T-cell (primary cell): ENCODE measurements at regions not wholly inside any gene's neighbourhood (a gene's known extent, or its start where the extent isn't known, plus 50 kb on each side); places are given as distances from the start of the nearest gene placed in this dataset.
A peak's percentile ranks its signal among the peaks of the same experiment; 100 is the strongest.

ENCODE experiments used
- ATAC-seq, 4 experiments: fragments of 200-7000 bp in 3 of 4; fragments of 150-1000 bp in 1 of 4; cut with Tn5 transposase; replicated peaks in 1 of 4; 1 replicate in 3 of 4; 2 replicates in 1 of 4; pipeline ENCODE4 v1.10.0; 2021; ENCODE audit warnings: moderate library complexity in 3 of 4, mild to moderate bottlenecking in 2 of 4, moderate number of reproducible peaks in 1 of 4
- CTCF ChIA-PET, 2 donors: fragments of 300-600 bp; sonication (Branson Sonifier 250); formaldehyde crosslinking; loops; one replicate each; lab custom pipeline; 2022; ENCODE audit warnings: antibody characterized with exemption in 2 of 2; lab: Charles Lee
- POLR2A ChIA-PET, 2 donors: fragments of 300-600 bp; sonication (Branson Sonifier 250); formaldehyde crosslinking; loops; one replicate each; lab custom pipeline; 2022; ENCODE audit warnings: antibody characterized with exemption in 2 of 2; lab: Charles Lee
- DNase-seq, 35 experiments: peaks; one replicate each; pipeline versions ENCODE4 v3.0.0 to v3.0.0-alpha.2; 2013 to 2023
- H3K27ac ChIP-seq: one replicate; pipeline ENCODE4 v1.5.1; 2013; ENCODE audit warnings: low read length
- H3K27me3 ChIP-seq, 2 experiments: replicated peaks in 1 of 2; 1 replicate in 1 of 2; 2 replicates in 1 of 2; pipeline versions ENCODE4 v1.6.1 to v1.7.0; 2013; ENCODE audit warnings: low read length in 1 of 2, mixed read lengths in 1 of 2; ENCODE audit not compliant: control insufficient read depth in 2 of 2, insufficient read depth in 2 of 2; ENCODE audit errors: extremely low read depth in 1 of 2
- H3K36me3 ChIP-seq, 2 donors: 1 replicate in 1 of 2; 2 replicates in 1 of 2; pipeline versions ENCODE4 v1.6.1 to v1.7.0; 2013; ENCODE audit warnings: low read length in 1 of 2; ENCODE audit not compliant: control insufficient read depth in 2 of 2, insufficient read depth in 1 of 2; ENCODE audit errors: extremely low read depth in 1 of 2
- H3K4me1 ChIP-seq, 2 experiments: 1 replicate in 1 of 2; 2 replicates in 1 of 2; pipeline versions ENCODE4 v1.6.1 to v1.7.0; 2013; ENCODE audit warnings: low read length in 2 of 2, mixed read lengths in 1 of 2; ENCODE audit not compliant: insufficient read depth in 2 of 2, control insufficient read depth in 1 of 2; ENCODE audit errors: extremely low read depth in 1 of 2
- H3K4me3 ChIP-seq, 2 donors: 1 replicate in 1 of 2; 2 replicates in 1 of 2; pipeline versions ENCODE4 v1.5.1 to v1.7.0; 2013; ENCODE audit warnings: mild to moderate bottlenecking in 2 of 2, low read length in 1 of 2, moderate library complexity in 1 of 2; ENCODE audit not compliant: control insufficient read depth in 1 of 2; ENCODE audit errors: extremely low read depth in 1 of 2
- H3K9me3 ChIP-seq: 2 replicates; pipeline ENCODE4 v1.7.0; 2013
- H3K27ac Mint-ChIP-seq, 2 donors: one replicate each; pipeline ENCODE4 v1.8.0; 2020 to 2021; ENCODE audit warnings: mild to moderate bottlenecking in 2 of 2, mixed read lengths in 2 of 2
- H3K27me3 Mint-ChIP-seq, 2 donors: one replicate each; pipeline ENCODE4 v1.8.0; 2021 to 2022; ENCODE audit warnings: mixed read lengths in 2 of 2
- H3K36me3 Mint-ChIP-seq: one replicate; pipeline ENCODE4 v1.8.0; 2021; ENCODE audit warnings: mixed read lengths
- H3K4me1 Mint-ChIP-seq, 3 donors: one replicate each; pipeline ENCODE4 v1.8.0; 2020 to 2022; ENCODE audit warnings: mixed read lengths in 3 of 3, mild to moderate bottlenecking in 1 of 3
- H3K4me3 Mint-ChIP-seq, 3 donors: one replicate each; pipeline ENCODE4 v1.8.0; 2020 to 2022; ENCODE audit warnings: mild to moderate bottlenecking in 3 of 3, mixed read lengths in 3 of 3, moderate library complexity in 3 of 3
- H3K9me3 Mint-ChIP-seq, 3 donors: one replicate each; pipeline ENCODE4 v1.8.0; 2020 to 2022; ENCODE audit warnings: mixed read lengths in 3 of 3
- WGBS: methylation state at CpG from one replicate; pipeline ENCODE4 v1.1.5; 2013; ENCODE audit warnings: missing lambda C conversion rate; ENCODE audit not compliant: insufficient coverage; 5-methylcytosine and 5-hydroxymethylcytosine counted together

GRCh38 chr3:144294659-144295538, 323.3 kb downstream of the DIPK2A start:
- peak in 1 of 35 experiments; percentile 6 for DNase-seq
- Mint-ChIP-seq H3K4me1 (peaks cover 0 to 2% (median 0%) of the 10 kb centered on the region in 3 donors), H3K27ac (no peak overlapping the region), H3K4me3 (no peak overlapping the region), H3K27me3 (no peaks in the 10 kb centered on the region), H3K9me3 (peaks cover 0 to 11% (median 2%) of the 10 kb centered on the region in 3 donors), H3K36me3 (no peaks in the 10 kb centered on the region)
- no peaks in the 10 kb centered on the region for H3K9me3 ChIP-seq
- no peaks in the 10 kb centered on the region for H3K4me1 ChIP-seq
- CTCF ChIA-PET, result no interaction called here
- no peaks in the 10 kb centered on the region for H3K36me3 ChIP-seq
- H3K27ac ChIP-seq, result no peak overlapping the region
- no peak overlapping the region for H3K4me3 ChIP-seq
- ATAC-seq, result no peak
- POLR2A ChIA-PET, result no interaction called here
- no CpG with 5 or more reads among the region's 2 CpGs for WGBS
- no peaks in the 10 kb centered on the region for H3K27me3 ChIP-seq

- no peaks in the 10 kb centered on the region for H3K9me3 ChIP-seq
- ATAC-seq, result no peak
- DNase-seq, result no peak
- H3K4me1 ChIP-seq, result no peaks in the 10 kb centered on the region
- H3K27me3 ChIP-seq, result no peaks in the 10 kb centered on the region
- H3K27ac ChIP-seq, result no peak overlapping the region
- H3K9me3 Mint-ChIP-seq, result peaks cover 0 to 14% (median 2%) of the 10 kb centered on the region in 3 donors
- 55% methylated on average over 2 of the region's 3 CpGs for WGBS
- no peaks in the 10 kb centered on the region for H3K36me3 Mint-ChIP-seq
- H3K4me3 ChIP-seq, result no peak overlapping the region
- no peaks in the 10 kb centered on the region for H3K36me3 ChIP-seq
- peaks cover 0 to 2% (median 0%) of the 10 kb centered on the region in 3 donors for H3K4me1 Mint-ChIP-seq
- ChIA-PET POLR2A (no interaction called here), CTCF (no interaction called here)
- H3K27me3 Mint-ChIP-seq, result no peaks in the 10 kb centered on the region
- H3K27ac Mint-ChIP-seq, result no peak overlapping the region
- H3K4me3 Mint-ChIP-seq, result no peak overlapping the region
Observed at GRCh38 chr3:144295613-144296012, 324.0 kb downstream of the DIPK2A start.

GRCh38 chr3:144296808-144297207, 325.2 kb downstream of the DIPK2A start:
- H3K4me1 ChIP-seq, result no peaks in the 10 kb centered on the region
- Mint-ChIP-seq H3K27ac (no peak overlapping the region), H3K9me3 (peaks cover 0 to 4% (median 4%) of the 10 kb centered on the region in 3 donors), H3K36me3 (no peaks in the 10 kb centered on the region), H3K4me3 (no peak overlapping the region), H3K4me1 (peaks cover 0 to 2% (median 0%) of the 10 kb centered on the region in 3 donors), H3K27me3 (peaks cover 0 to 4% of the 10 kb centered on the region in 2 donors)
- H3K9me3 ChIP-seq, result no peaks in the 10 kb centered on the region
- H3K4me3 ChIP-seq, result no peak overlapping the region
- no peaks in the 10 kb centered on the region for H3K27me3 ChIP-seq
- ATAC-seq, result no peak
- H3K36me3 ChIP-seq, result no peaks in the 10 kb centered on the region
- ChIA-PET CTCF (no interaction called here), POLR2A (no interaction called here)
- no peak overlapping the region for H3K27ac ChIP-seq
- no peak for DNase-seq

- ChIA-PET CTCF (interaction anchor here in 1 of 2 donors (0.6 kb wide), 1 partner anchor 139 kb away, joined by 3 read pairs; no protein-coding TSS in a partner anchor), POLR2A (no interaction called here)
- no peak overlapping the region for H3K27ac Mint-ChIP-seq
- no peak overlapping the region for H3K4me3 ChIP-seq
- DNase-seq (no peak), ATAC-seq (no peak)
- H3K27me3 Mint-ChIP-seq, result peaks cover 4 to 8% of the 10 kb centered on the region in 2 donors
- H3K4me1 Mint-ChIP-seq, result no peaks in the 10 kb centered on the region
- no peak overlapping the region for H3K27ac ChIP-seq
- 40% methylated on average over 1 of the region's 1 CpG for WGBS
- no peaks in the 10 kb centered on the region for H3K36me3 Mint-ChIP-seq
- H3K4me3 Mint-ChIP-seq, result no peak overlapping the region
- peaks cover 0 to 7% of the 10 kb centered on the region in 2 experiments for H3K27me3 ChIP-seq
- H3K4me1 ChIP-seq, result no peaks in the 10 kb centered on the region
- H3K36me3 ChIP-seq, result no peaks in the 10 kb centered on the region
- H3K9me3 Mint-ChIP-seq, result peaks cover 5 to 13% (median 7%) of the 10 kb centered on the region in 3 donors
- no peaks in the 10 kb centered on the region for H3K9me3 ChIP-seq
Observed at GRCh38 chr3:144301863-144302262, 330.2 kb downstream of the DIPK2A start.

GRCh38 chr3:144307951-144308350, 336.3 kb downstream of the DIPK2A start:
- peaks cover 11 to 19% of the 10 kb centered on the region in 2 donors for H3K27me3 Mint-ChIP-seq
- H3K36me3 Mint-ChIP-seq, result no peaks in the 10 kb centered on the region

GRCh38 chr3:144308396-144308795, 336.8 kb downstream of the DIPK2A start:
- DNase-seq, result no peak

More at GRCh38 chr3:144307951-144308350, 336.3 kb downstream of the DIPK2A start:
- 100% methylated on average over 1 of the region's 3 CpGs for WGBS
- Histone ChIP-seq H3K4me3 (no peak overlapping the region), H3K9me3 (no peaks in the 10 kb centered on the region), H3K27ac (no peak overlapping the region), H3K4me1 (no peaks in the 10 kb centered on the region), H3K36me3 (no peaks in the 10 kb centered on the region), H3K27me3 (peaks cover 0 to 4% of the 10 kb centered on the region in 2 experiments)
- CTCF ChIA-PET, result no interaction called here
- H3K4me1 Mint-ChIP-seq, result no peaks in the 10 kb centered on the region
- H3K4me3 Mint-ChIP-seq, result no peak overlapping the region
- POLR2A ChIA-PET, result no interaction called here
- peaks cover 0 to 15% (median 7%) of the 10 kb centered on the region in 3 donors for H3K9me3 Mint-ChIP-seq
- DNase-seq (no peak), ATAC-seq (no peak)
- no peak overlapping the region for H3K27ac Mint-ChIP-seq

More at GRCh38 chr3:144308396-144308795, 336.8 kb downstream of the DIPK2A start:
- Mint-ChIP-seq H3K27ac (no peak overlapping the region), H3K4me1 (no peaks in the 10 kb centered on the region), H3K4me3 (no peak overlapping the region), H3K36me3 (no peaks in the 10 kb centered on the region), H3K9me3 (peaks cover 0 to 14% (median 7%) of the 10 kb centered on the region in 3 donors), H3K27me3 (peaks cover 11 to 19% of the 10 kb centered on the region in 2 donors)
- Histone ChIP-seq H3K36me3 (no peaks in the 10 kb centered on the region), H3K4me3 (no peak overlapping the region), H3K27me3 (no peaks in the 10 kb centered on the region), H3K9me3 (no peaks in the 10 kb centered on the region), H3K4me1 (no peaks in the 10 kb centered on the region), H3K27ac (no peak overlapping the region)
- POLR2A ChIA-PET, result interaction anchor here in 1 of 2 donors (0.6 kb wide), 1 partner anchor 128 kb away, joined by 3 read pairs; no protein-coding TSS in a partner anchor
- ATAC-seq, result no peak
- no CpG with 5 or more reads among the region's 3 CpGs for WGBS
- CTCF ChIA-PET, result no interaction called here
